ENCODE measurements at regions not wholly inside any gene's neighbourhood (a gene's known extent, or its start where the extent isn't known, plus 50 kb on each side); places are given as distances from the start of the nearest gene placed in this dataset.

DNA sequence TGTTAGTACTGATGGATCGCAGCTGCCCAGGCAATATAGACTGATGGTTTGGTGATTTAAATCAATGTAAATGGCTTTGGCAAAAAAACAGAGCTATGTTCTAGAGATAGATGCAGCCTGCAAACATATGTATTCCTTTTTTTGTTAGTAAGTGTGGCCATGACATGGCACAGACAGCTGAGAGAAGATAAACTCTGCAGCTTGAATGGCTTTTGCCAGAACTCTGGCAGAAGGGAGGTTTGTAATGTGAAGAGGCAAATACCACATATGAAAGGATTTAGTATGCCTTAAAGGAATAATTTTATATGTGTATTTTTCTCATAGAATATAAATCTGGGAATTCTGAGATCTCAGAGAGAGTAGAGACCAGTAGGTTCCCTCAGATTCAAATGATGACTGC is 340.2 kb upstream of the DMAC1 start:
- Histone ChIP-seq H3K4me2 (replicated peaks; ENCODE audit: extremely low read depth, low read length, poor library complexity, severe bottlenecking) (no peak overlapping the region), H3K9me3 (replicated peaks in 1 of 2; ENCODE audit: control insufficient read depth in 1 of 2, insufficient read depth in 1 of 2, low read length in 2 of 2) (no peaks in the 10 kb centered on the region), H3K4me3 (replicated peaks in 1 of 3; ENCODE audit: low read depth in 2 of 3, low read length in 3 of 3) (no peak overlapping the region), H3K27ac (ENCODE audit: low read depth in 1 of 2, low read length in 2 of 2) (no peak overlapping the region), H4K20me1 (ENCODE audit: insufficient read depth, low read length) (no peaks in the 10 kb centered on the region), H3K79me2 (ENCODE audit: insufficient read depth, low read length) (no peaks in the 10 kb centered on the region), H3K36me3 (replicated peaks in 1 of 2; ENCODE audit: control insufficient read depth in 1 of 2, insufficient read depth in 2 of 2, low read length in 2 of 2) (no peaks in the 10 kb centered on the region), H3K9ac (ENCODE audit: insufficient read depth, low read length, poor library complexity, severe bottlenecking) (no peak overlapping the region), H2AFZ (ENCODE audit: insufficient read depth, low read depth, low read length, poor library complexity, severe bottlenecking) (no peak overlapping the region), H3K27me3 (ENCODE audit: control insufficient read depth in 2 of 2, insufficient read depth in 2 of 2, low read length in 2 of 2) (no peaks in the 10 kb centered on the region), H3K4me1 (ENCODE audit: control insufficient read depth in 1 of 2, insufficient read depth in 2 of 2, low read length in 2 of 2) (no peaks in the 10 kb centered on the region)
- peaks cover 0 to 5% (median 2%) of the 10 kb centered on the region in 7 donors for H3K9me3 Mint-ChIP-seq
- no peak for TF ChIP-seq CTCF (IDR thresholded peaks at IDR 0.05)
- no peak overlapping the region for H3K27ac Mint-ChIP-seq
- H3K4me1 Mint-ChIP-seq: peaks cover 4% of the 10 kb centered on the region
- WGBS (ENCODE audit: insufficient coverage): no CpG with 5 or more reads among the region's 1 CpG
- H3K27me3 Mint-ChIP-seq (ENCODE audit: low read depth in 3 of 3): peaks cover 0 to 2% (median 0%) of the 10 kb centered on the region in 3 donors
- intact Hi-C loops (cut with micrococcal nuclease): no loop called here
- no peak overlapping the region for H3K4me3 Mint-ChIP-seq
- no peak for DNase-seq
- H3K36me3 Mint-ChIP-seq: no peaks in the 10 kb centered on the region

DNA sequence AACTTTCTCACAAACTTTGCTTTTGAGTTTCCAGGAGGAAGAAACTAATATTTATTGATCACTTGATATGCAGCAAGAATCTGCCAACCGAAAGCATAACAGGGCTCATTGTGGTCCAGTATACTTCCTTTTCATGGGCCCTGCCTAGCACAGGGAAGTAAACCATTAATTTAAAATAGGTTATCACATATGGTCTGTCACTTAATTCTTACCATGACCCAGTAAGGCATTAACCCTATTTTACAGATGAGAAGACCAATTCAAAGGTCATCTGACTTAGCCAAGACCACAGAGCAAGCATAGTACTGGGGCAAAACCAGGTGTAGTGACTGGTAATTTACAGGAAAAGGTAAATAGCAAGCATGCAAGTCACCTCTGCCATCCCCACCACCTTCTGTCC is 336.9 kb upstream of the DMAC1 start:
- no peaks in the 10 kb centered on the region for H4K20me1 ChIP-seq (ENCODE audit: insufficient read depth, low read length)
- WGBS (ENCODE audit: insufficient coverage): no CpG with 5 or more reads among the region's 1 CpG
- no peaks in the 10 kb centered on the region for H3K36me3 ChIP-seq (replicated peaks in 1 of 2; ENCODE audit: control insufficient read depth in 1 of 2, insufficient read depth in 2 of 2, low read length in 2 of 2)
- no peak overlapping the region for H3K4me2 ChIP-seq (replicated peaks; ENCODE audit: extremely low read depth, low read length, poor library complexity, severe bottlenecking)
- no peak overlapping the region for H3K9ac ChIP-seq (ENCODE audit: insufficient read depth, low read length, poor library complexity, severe bottlenecking)
- no peaks in the 10 kb centered on the region for H3K79me2 ChIP-seq (ENCODE audit: insufficient read depth, low read length)
- no peaks in the 10 kb centered on the region for H3K9me3 ChIP-seq (replicated peaks in 1 of 2; ENCODE audit: control insufficient read depth in 1 of 2, insufficient read depth in 1 of 2, low read length in 2 of 2)
- peaks cover 4% of the 10 kb centered on the region for H3K4me1 Mint-ChIP-seq
- peaks cover 0 to 5% (median 2%) of the 10 kb centered on the region in 7 donors for H3K9me3 Mint-ChIP-seq
- no peak overlapping the region for H2AFZ ChIP-seq (ENCODE audit: insufficient read depth, low read depth, low read length, poor library complexity, severe bottlenecking)
- H3K27ac ChIP-seq (ENCODE audit: low read depth in 1 of 2, low read length in 2 of 2): no peak overlapping the region
- H3K4me3 Mint-ChIP-seq: no peak overlapping the region
- no peak for DNase-seq
- H3K27me3 ChIP-seq (ENCODE audit: control insufficient read depth in 2 of 2, insufficient read depth in 2 of 2, low read length in 2 of 2): no peaks in the 10 kb centered on the region
- H3K4me1 ChIP-seq (ENCODE audit: control insufficient read depth in 1 of 2, insufficient read depth in 2 of 2, low read length in 2 of 2): no peaks in the 10 kb centered on the region
- TF ChIP-seq CTCF (IDR thresholded peaks at IDR 0.05): no peak
- intact Hi-C loops (cut with micrococcal nuclease): no loop called here
- H3K36me3 Mint-ChIP-seq: no peaks in the 10 kb centered on the region
- H3K27ac Mint-ChIP-seq: no peak overlapping the region
- H3K27me3 Mint-ChIP-seq (ENCODE audit: low read depth in 3 of 3): peaks cover 0 to 3% (median 3%) of the 10 kb centered on the region in 3 donors
- no peak overlapping the region for H3K4me3 ChIP-seq (replicated peaks in 1 of 3; ENCODE audit: low read depth in 2 of 3, low read length in 3 of 3)
